PFSK-1 (cell line): ENCODE measurements at regions not wholly inside any gene's neighbourhood (a gene's known extent, or its start where the extent isn't known, plus 50 kb on each side); places are given as distances from the start of the nearest gene placed in this dataset.

Source experiments
- FOXP2 ChIP-seq: optimal IDR thresholded peaks from 2 replicates; pipeline ENCODE3; 2011; ENCODE audit warnings: borderline replicate concordance, control low read depth, inconsistent platforms; ENCODE audit not compliant: insufficient read depth; ENCODE audit errors: extremely low read length, extremely low read depth
- POLR2AphosphoS5 ChIP-seq: IDR thresholded peaks from 2 replicates; pipeline ENCODE4 v1.6.1; 2012; ENCODE audit warnings: low read depth, mild to moderate bottlenecking, control low read depth, low read length, moderate library complexity
- REST ChIP-seq, 2 experiments: IDR thresholded peaks; 2 replicates each; pipeline versions ENCODE4 v1.6.1 to v1.8.0; 2011 to 2012; ENCODE audit warnings: low read depth in 2 of 2, low read length in 2 of 2, control low read depth in 1 of 2, inconsistent platforms in 1 of 2, mild to moderate bottlenecking in 1 of 2, moderate library complexity in 1 of 2; ENCODE audit not compliant: insufficient read depth in 1 of 2
- SIN3A ChIP-seq: IDR thresholded peaks from 2 replicates; pipeline ENCODE4 v1.6.1; 2012; ENCODE audit warnings: mild to moderate bottlenecking, low read length, moderate library complexity, borderline replicate concordance; ENCODE audit not compliant: insufficient read depth
- TAF1 ChIP-seq: IDR thresholded peaks from 2 replicates; pipeline ENCODE4 v1.6.1; 2012; ENCODE audit warnings: low read length, control low read depth, borderline replicate concordance; ENCODE audit not compliant: insufficient read depth

GRCh38 chr5:96133341-96134079 is 171.9 kb upstream of the ELL2 start:
- TF ChIP-seq TAF1 = no peak
- TF ChIP-seq POLR2AphosphoS5 = no peak
- TF ChIP-seq REST (IDR thresholded peaks at IDR 0.05; ENCODE audit: insufficient read depth in 1 of 2, low read depth in 2 of 2, low read length in 2 of 2) = no peak
- no peak for TF ChIP-seq SIN3A

GRCh38 chr5:96129276-96129675 is 167.6 kb upstream of the ELL2 start:
- no peak for TF ChIP-seq REST (IDR thresholded peaks at IDR 0.05; ENCODE audit: insufficient read depth in 1 of 2, low read depth in 2 of 2, low read length in 2 of 2)
- no peak for TF ChIP-seq POLR2AphosphoS5
- TF ChIP-seq TAF1 = no peak

GRCh38 chr5:96128204-96128864 is 166.7 kb upstream of the ELL2 start:
- TF ChIP-seq REST (IDR thresholded peaks at IDR 0.05; ENCODE audit: insufficient read depth in 1 of 2, low read depth in 2 of 2, low read length in 2 of 2) (no peak), SIN3A (no peak), FOXP2 (no peak), TAF1 (no peak), POLR2AphosphoS5 (no peak)

- TF ChIP-seq POLR2AphosphoS5 (no peak), FOXP2 (no peak)
Observed at GRCh38 chr5:96127538-96127937, 165.9 kb upstream of the ELL2 start.

- TF ChIP-seq REST (IDR thresholded peaks at IDR 0.05; ENCODE audit: insufficient read depth in 1 of 2, low read depth in 2 of 2, low read length in 2 of 2) (no peak), TAF1 (no peak), SIN3A (no peak), POLR2AphosphoS5 (no peak), FOXP2 (no peak)
Observed at GRCh38 chr5:96125231-96125891, 163.7 kb upstream of the ELL2 start.
